ELF-1 (cell line): ENCODE measurements at regions not wholly inside any gene's neighbourhood (a gene's known extent, or its start where the extent isn't known, plus 50 kb on each side); places are given as distances from the start of the nearest gene placed in this dataset.

Source experiments
- DNase-seq: peaks from one replicate; pipeline ENCODE4 v3.0.0-alpha.2; 2016; ENCODE audit warnings: low read depth, low spot score

GRCh38 chr5:111676926-111677415, 80.0 kb downstream of the NREP start:
- DNase-seq: no peak

GRCh38 chr5:111676466-111676865, 80.5 kb downstream of the NREP start:
- DNase-seq: no peak

- no peak for DNase-seq
Observed at GRCh38 chr5:111675201-111675934, 81.6 kb downstream of the NREP start.

- no peak for DNase-seq
Observed at GRCh38 chr5:111673891-111674626, 82.9 kb downstream of the NREP start.

- no peak for DNase-seq
Observed at GRCh38 chr5:111672099-111672498, 84.9 kb downstream of the NREP start.

- no peak for DNase-seq
Observed at GRCh38 chr5:111670826-111671492, 86.0 kb downstream of the NREP start.

- DNase-seq: no peak
Observed at GRCh38 chr5:111668477-111669414, 88.2 kb downstream of the NREP start.

GRCh38 chr5:111667128-111667736, 89.8 kb downstream of the NREP start:
- no peak for DNase-seq

GRCh38 chr5:111656580-111656979, 100.4 kb downstream of the NREP start:
- DNase-seq: no peak

GRCh38 chr5:111655169-111655924, 101.6 kb downstream of the NREP start:
- DNase-seq: no peak

GRCh38 chr5:111653408-111653807, 103.6 kb downstream of the NREP start:
- DNase-seq: no peak

GRCh38 chr5:111649516-111649915, 107.5 kb downstream of the NREP start:
- DNase-seq: no peak

GRCh38 chr5:111645303-111645838, 111.6 kb downstream of the NREP start:
- no peak for DNase-seq

GRCh38 chr5:111643499-111643898, 113.5 kb downstream of the NREP start:
- no peak for DNase-seq

GRCh38 chr5:111641533-111642233, 115.3 kb downstream of the NREP start:
- no peak for DNase-seq

- no peak for DNase-seq
Observed at GRCh38 chr5:111639912-111640311, 117.1 kb downstream of the NREP start.

- DNase-seq: no peak
Observed at GRCh38 chr5:111636736-111637135, 120.3 kb downstream of the NREP start.

GRCh38 chr5:111635916-111636570, 121.0 kb downstream of the NREP start:
- no peak for DNase-seq
